Upper lobe of right lung (tissue), 1 donor: ENCODE measurements at regions not wholly inside any gene's neighbourhood (a gene's known extent, or its start where the extent isn't known, plus 50 kb on each side); places are given as distances from the start of the nearest gene placed in this dataset.

Experiments
- ATAC-seq: fragments of 200-7000 bp; cut with Tn5 transposase; one replicate; pipeline ENCODE4 v1.9.1; 2020; ENCODE audit warnings: mild to moderate bottlenecking, moderate library complexity
- DNase-seq: peaks from one replicate; pipeline ENCODE4 v3.0.0-alpha.2; 2020
- H3K27ac ChIP-seq: fragments of 200-600 bp; one replicate; pipeline ENCODE4 v1.8.0; 2022
- H3K27me3 ChIP-seq: fragments of 200-600 bp; one replicate; pipeline ENCODE4 v1.8.0; 2022; ENCODE audit warnings: mild to moderate bottlenecking
- H3K36me3 ChIP-seq: fragments of 200-600 bp; one replicate; pipeline ENCODE4 v1.8.0; 2022
- H3K4me1 ChIP-seq: fragments of 200-600 bp; one replicate; pipeline ENCODE4 v1.8.0; 2022
- H3K4me3 ChIP-seq: fragments of 200-600 bp; one replicate; pipeline ENCODE4 v1.8.0; 2022; ENCODE audit warnings: mild to moderate bottlenecking
- H3K9me3 ChIP-seq: fragments of 200-600 bp; one replicate; pipeline ENCODE4 v1.8.0; 2022
- intact Hi-C: fragments of 100-400 bp; cut with DNase I; formaldehyde crosslinking; loops from one replicate; pipeline ENCODE4 v1.11.0; 2022
- TF ChIP-seq, protein P1 (sequence below): fragments of 200-600 bp; IDR thresholded peaks from one replicate; pipeline ENCODE4 v1.8.0; 2022; ENCODE audit warnings: antibody characterized with exemption
- donor health status: DM: no; HTN: yes; CAD: no; lungs with severe emphysema.

- Histone ChIP-seq H3K9me3 (no peaks in the 10 kb centered on the region), H3K36me3 (no peaks in the 10 kb centered on the region), H3K4me1 (no peaks in the 10 kb centered on the region), H3K4me3 (no peak overlapping the region), H3K27me3 (no peaks in the 10 kb centered on the region), H3K27ac (no peak overlapping the region)
- ATAC-seq (no peak), DNase-seq (no peak)
- intact Hi-C loops, result no loop called here
- TF ChIP-seq, protein P1, sequence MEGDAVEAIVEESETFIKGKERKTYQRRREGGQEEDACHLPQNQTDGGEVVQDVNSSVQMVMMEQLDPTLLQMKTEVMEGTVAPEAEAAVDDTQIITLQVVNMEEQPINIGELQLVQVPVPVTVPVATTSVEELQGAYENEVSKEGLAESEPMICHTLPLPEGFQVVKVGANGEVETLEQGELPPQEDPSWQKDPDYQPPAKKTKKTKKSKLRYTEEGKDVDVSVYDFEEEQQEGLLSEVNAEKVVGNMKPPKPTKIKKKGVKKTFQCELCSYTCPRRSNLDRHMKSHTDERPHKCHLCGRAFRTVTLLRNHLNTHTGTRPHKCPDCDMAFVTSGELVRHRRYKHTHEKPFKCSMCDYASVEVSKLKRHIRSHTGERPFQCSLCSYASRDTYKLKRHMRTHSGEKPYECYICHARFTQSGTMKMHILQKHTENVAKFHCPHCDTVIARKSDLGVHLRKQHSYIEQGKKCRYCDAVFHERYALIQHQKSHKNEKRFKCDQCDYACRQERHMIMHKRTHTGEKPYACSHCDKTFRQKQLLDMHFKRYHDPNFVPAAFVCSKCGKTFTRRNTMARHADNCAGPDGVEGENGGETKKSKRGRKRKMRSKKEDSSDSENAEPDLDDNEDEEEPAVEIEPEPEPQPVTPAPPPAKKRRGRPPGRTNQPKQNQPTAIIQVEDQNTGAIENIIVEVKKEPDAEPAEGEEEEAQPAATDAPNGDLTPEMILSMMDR, result no peak
These were observed 73.3 kb downstream of the IFI44 start for GRCh38 chr1:78722947-78723346.

- no peaks in the 10 kb centered on the region for H3K4me1 ChIP-seq
These were observed 77.1 kb downstream of the IFI44 start for GRCh38 chr1:78726686-78727085.

GRCh38 chr1:78728359-78728758, 78.7 kb downstream of the IFI44 start:
- intact Hi-C loops, result no loop called here
- DNase-seq (no peak), ATAC-seq (no peak)
- no peaks in the 10 kb centered on the region for H3K36me3 ChIP-seq
- H3K4me1 ChIP-seq, result no peaks in the 10 kb centered on the region
- H3K4me3 ChIP-seq, result no peak overlapping the region
- no peak overlapping the region for H3K27ac ChIP-seq
- H3K27me3 ChIP-seq, result peaks cover 4% of the 10 kb centered on the region
- no peaks in the 10 kb centered on the region for H3K9me3 ChIP-seq
- TF ChIP-seq, protein P1, result no peak

More at GRCh38 chr1:78726686-78727085, 77.1 kb downstream of the IFI44 start:
- H3K4me3 ChIP-seq, result no peak overlapping the region
- H3K9me3 ChIP-seq, result no peaks in the 10 kb centered on the region
- H3K27me3 ChIP-seq, result peaks cover 1% of the 10 kb centered on the region
- intact Hi-C loops, result no loop called here
- H3K27ac ChIP-seq, result no peak overlapping the region
- DNase-seq, result no peak
- TF ChIP-seq, protein P1, result no peak
- ATAC-seq, result no peak
- no peaks in the 10 kb centered on the region for H3K36me3 ChIP-seq

GRCh38 chr1:78730054-78730453, 80.4 kb downstream of the IFI44 start:
- Histone ChIP-seq H3K27me3 (peaks cover 4% of the 10 kb centered on the region), H3K9me3 (no peaks in the 10 kb centered on the region), H3K4me3 (no peak overlapping the region), H3K4me1 (no peaks in the 10 kb centered on the region), H3K27ac (no peak overlapping the region), H3K36me3 (no peaks in the 10 kb centered on the region)
- intact Hi-C loops, result no loop called here
- ATAC-seq (no peak), DNase-seq (no peak)
- TF ChIP-seq, protein P1, result no peak

GRCh38 chr1:78731674-78732073, 82.0 kb downstream of the IFI44 start:
- no peaks in the 10 kb centered on the region for H3K4me1 ChIP-seq
- no peaks in the 10 kb centered on the region for H3K9me3 ChIP-seq
- TF ChIP-seq, protein P1, result no peak
- H3K4me3 ChIP-seq, result no peak overlapping the region
- DNase-seq, result no peak
- ATAC-seq, result no peak
- peaks cover 4% of the 10 kb centered on the region for H3K27me3 ChIP-seq
- no peak overlapping the region for H3K27ac ChIP-seq
- intact Hi-C loops, result no loop called here
- no peaks in the 10 kb centered on the region for H3K36me3 ChIP-seq

DNA sequence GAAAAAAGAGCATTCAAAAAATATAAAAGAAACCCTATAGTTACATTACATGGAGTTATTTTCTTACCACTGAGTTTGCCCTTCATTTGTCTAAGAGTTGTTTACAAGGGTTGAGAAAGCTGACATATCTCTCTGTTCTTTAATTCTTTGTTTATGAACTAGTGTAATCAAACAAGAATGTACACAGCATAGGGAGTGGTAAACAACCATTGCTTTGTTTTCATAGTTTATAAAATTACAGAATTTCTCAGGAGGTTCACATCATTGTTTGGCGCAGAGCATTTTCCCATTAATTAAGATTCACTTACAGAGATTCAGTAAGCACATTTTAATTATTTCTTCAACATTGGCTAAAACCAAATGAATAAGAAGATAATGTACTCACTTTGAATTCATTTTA, 87.6 kb downstream of the IFI44 start:
- H3K4me1 ChIP-seq, result no peaks in the 10 kb centered on the region

More for the DNA sequence above, 87.6 kb downstream of the IFI44 start:
- no peak for DNase-seq
- H3K27ac ChIP-seq, result no peak overlapping the region
- TF ChIP-seq, protein P1, result no peak
- no peak overlapping the region for H3K4me3 ChIP-seq
- H3K27me3 ChIP-seq, result no peaks in the 10 kb centered on the region
- H3K9me3 ChIP-seq, result no peaks in the 10 kb centered on the region
- H3K36me3 ChIP-seq, result no peaks in the 10 kb centered on the region
- intact Hi-C loops, result no loop called here
- ATAC-seq, result no peak
